Parathyroid adenoma (tissue), 2 donors: ENCODE measurements at regions not wholly inside any gene's neighbourhood (a gene's known extent, or its start where the extent isn't known, plus 50 kb on each side); places are given as distances from the start of the nearest gene placed in this dataset.
A peak's percentile ranks its signal among the peaks of the same experiment; 100 is the strongest.

Experiments
- H2AFZ ChIP-seq: fragments of 300-600 bp; sonication (generic); one replicate; pipeline ENCODE4 v1.7.0; 2017; ENCODE audit warnings: antibody characterized with exemption, mild to moderate bottlenecking
- H3K27ac ChIP-seq: fragments of 300-600 bp; sonication (generic); one replicate; pipeline ENCODE4 v1.7.0; 2017
- H3K27me3 ChIP-seq: fragments of 300-600 bp; sonication (generic); one replicate; pipeline ENCODE4 v1.7.0; 2017; ENCODE audit warnings: low read length; ENCODE audit not compliant: control insufficient read depth, insufficient read depth
- H3K36me3 ChIP-seq: fragments of 300-600 bp; sonication (generic); one replicate; pipeline ENCODE4 v1.7.0; 2017; ENCODE audit warnings: low read length; ENCODE audit not compliant: control insufficient read depth, insufficient read depth
- H3K4me1 ChIP-seq: fragments of 300-600 bp; sonication (generic); one replicate; pipeline ENCODE4 v1.7.0; 2017; ENCODE audit warnings: control low read depth
- H3K4me2 ChIP-seq: fragments of 300-600 bp; sonication (generic); one replicate; pipeline ENCODE4 v1.7.0; 2017; ENCODE audit warnings: low read length
- H3K4me3 ChIP-seq: fragments of 300-600 bp; sonication (generic); one replicate; pipeline ENCODE4 v1.7.0; 2017; ENCODE audit warnings: low read depth, low read length
- H3K79me2 ChIP-seq: fragments of 300-600 bp; sonication (generic); one replicate; pipeline ENCODE4 v1.7.0; 2017; ENCODE audit warnings: control low read depth
- H3K9ac ChIP-seq: fragments of 300-600 bp; sonication (generic); one replicate; pipeline ENCODE4 v1.7.0; 2017; ENCODE audit warnings: mild to moderate bottlenecking
- H3K9me3 ChIP-seq: fragments of 300-600 bp; sonication (generic); one replicate; pipeline ENCODE4 v1.7.0; 2017; ENCODE audit warnings: low read length; ENCODE audit not compliant: control insufficient read depth
- TF ChIP-seq, protein P1 (sequence below): fragments of 300-600 bp; sonication (generic); IDR thresholded peaks from one replicate; pipeline ENCODE4 v1.7.0; 2017; ENCODE audit warnings: antibody characterized with exemption, mild to moderate bottlenecking
- donor health status: primary hyperparathyroidism.

DNA sequence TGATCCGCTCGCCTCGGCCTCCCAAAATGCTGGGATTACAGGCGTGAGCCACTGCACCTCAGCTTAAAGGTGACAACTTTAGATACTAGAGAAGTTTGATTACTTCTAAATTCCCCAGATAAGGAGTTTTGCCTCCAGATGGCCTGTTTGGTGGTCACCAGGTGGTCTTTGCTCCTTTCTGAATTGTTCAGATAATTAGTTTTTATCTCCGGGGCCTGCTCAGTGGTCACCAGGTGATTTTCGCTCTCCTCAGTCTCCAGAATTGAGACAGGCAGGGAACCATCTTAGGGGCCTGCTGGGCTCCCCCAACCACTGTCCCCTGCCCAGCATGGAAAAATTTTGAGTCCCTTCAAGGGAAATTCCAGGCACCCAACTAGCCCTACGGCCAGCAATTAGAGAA lies 62.6 kb downstream of the GPR6 start:
- Histone ChIP-seq H3K4me3 (no peak overlapping the region), H3K4me1 (no peaks in the 10 kb centered on the region), H3K79me2 (no peaks in the 10 kb centered on the region), H3K9me3 (no peaks in the 10 kb centered on the region), H3K27ac (no peak overlapping the region), H2AFZ (no peak overlapping the region), H3K9ac (no peak overlapping the region), H3K36me3 (no peaks in the 10 kb centered on the region), H3K27me3 (no peaks in the 10 kb centered on the region), H3K4me2 (no peak overlapping the region)
- TF ChIP-seq, protein P1, sequence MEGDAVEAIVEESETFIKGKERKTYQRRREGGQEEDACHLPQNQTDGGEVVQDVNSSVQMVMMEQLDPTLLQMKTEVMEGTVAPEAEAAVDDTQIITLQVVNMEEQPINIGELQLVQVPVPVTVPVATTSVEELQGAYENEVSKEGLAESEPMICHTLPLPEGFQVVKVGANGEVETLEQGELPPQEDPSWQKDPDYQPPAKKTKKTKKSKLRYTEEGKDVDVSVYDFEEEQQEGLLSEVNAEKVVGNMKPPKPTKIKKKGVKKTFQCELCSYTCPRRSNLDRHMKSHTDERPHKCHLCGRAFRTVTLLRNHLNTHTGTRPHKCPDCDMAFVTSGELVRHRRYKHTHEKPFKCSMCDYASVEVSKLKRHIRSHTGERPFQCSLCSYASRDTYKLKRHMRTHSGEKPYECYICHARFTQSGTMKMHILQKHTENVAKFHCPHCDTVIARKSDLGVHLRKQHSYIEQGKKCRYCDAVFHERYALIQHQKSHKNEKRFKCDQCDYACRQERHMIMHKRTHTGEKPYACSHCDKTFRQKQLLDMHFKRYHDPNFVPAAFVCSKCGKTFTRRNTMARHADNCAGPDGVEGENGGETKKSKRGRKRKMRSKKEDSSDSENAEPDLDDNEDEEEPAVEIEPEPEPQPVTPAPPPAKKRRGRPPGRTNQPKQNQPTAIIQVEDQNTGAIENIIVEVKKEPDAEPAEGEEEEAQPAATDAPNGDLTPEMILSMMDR: no peak

DNA sequence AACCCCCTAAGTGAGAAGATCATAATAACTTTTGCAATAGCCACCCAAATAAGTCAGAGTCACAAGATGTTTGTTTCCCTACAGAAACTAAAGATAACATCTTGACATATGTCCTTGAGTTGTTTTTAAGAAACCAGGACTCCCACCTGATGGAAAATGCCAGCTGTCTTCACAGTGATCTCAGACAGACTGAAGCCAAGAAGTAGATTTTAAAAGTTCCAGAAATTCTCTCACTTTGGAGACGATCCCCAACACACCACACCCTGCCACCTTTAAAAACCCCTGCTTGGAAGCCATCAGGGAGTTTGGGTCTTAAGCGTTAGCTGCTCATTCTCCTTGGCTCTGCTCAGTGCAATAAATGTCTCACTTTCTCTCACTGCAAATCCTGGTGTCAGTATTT lies 63.0 kb downstream of the GPR6 start:
- peak overlapping the region; percentile 16 for H2AFZ ChIP-seq

DNA sequence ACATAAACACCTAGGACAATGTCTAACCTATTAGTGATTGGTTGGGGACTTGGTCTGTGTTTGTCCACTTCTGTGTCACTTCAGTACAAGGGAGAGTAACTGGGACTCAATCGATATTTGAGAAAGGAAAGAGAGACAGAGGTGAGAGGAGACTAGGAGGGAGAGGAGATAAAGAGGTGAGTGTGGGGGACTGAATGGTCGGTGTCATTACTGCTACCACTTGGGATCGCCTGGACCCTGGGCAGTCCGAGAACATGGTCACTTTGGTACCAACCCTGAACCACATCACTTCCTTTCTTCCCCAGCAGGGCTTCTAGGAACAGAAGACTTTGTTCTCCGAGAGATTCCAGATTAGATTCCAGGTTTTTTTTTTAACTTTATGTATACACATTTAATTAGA lies 63.7 kb downstream of the GPR6 start:
- no peak overlapping the region for H3K4me3 ChIP-seq
- no peak overlapping the region for H3K9ac ChIP-seq
- no peak overlapping the region for H3K4me2 ChIP-seq
- no peak overlapping the region for H2AFZ ChIP-seq
- no peaks in the 10 kb centered on the region for H3K9me3 ChIP-seq
- H3K79me2 ChIP-seq: no peaks in the 10 kb centered on the region
- TF ChIP-seq, protein P1: no peak
- H3K4me1 ChIP-seq: no peaks in the 10 kb centered on the region
- no peak overlapping the region for H3K27ac ChIP-seq
- H3K27me3 ChIP-seq: no peaks in the 10 kb centered on the region
- H3K36me3 ChIP-seq: no peaks in the 10 kb centered on the region

More for the DNA sequence above, 63.0 kb downstream of the GPR6 start:
- Histone ChIP-seq H3K9ac (no peak overlapping the region), H3K27me3 (no peaks in the 10 kb centered on the region), H3K4me1 (no peaks in the 10 kb centered on the region), H3K4me3 (no peak overlapping the region), H3K79me2 (no peaks in the 10 kb centered on the region), H3K27ac (no peak overlapping the region), H3K36me3 (no peaks in the 10 kb centered on the region), H3K9me3 (no peaks in the 10 kb centered on the region), H3K4me2 (no peak overlapping the region)
- TF ChIP-seq, protein P1: no peak

DNA sequence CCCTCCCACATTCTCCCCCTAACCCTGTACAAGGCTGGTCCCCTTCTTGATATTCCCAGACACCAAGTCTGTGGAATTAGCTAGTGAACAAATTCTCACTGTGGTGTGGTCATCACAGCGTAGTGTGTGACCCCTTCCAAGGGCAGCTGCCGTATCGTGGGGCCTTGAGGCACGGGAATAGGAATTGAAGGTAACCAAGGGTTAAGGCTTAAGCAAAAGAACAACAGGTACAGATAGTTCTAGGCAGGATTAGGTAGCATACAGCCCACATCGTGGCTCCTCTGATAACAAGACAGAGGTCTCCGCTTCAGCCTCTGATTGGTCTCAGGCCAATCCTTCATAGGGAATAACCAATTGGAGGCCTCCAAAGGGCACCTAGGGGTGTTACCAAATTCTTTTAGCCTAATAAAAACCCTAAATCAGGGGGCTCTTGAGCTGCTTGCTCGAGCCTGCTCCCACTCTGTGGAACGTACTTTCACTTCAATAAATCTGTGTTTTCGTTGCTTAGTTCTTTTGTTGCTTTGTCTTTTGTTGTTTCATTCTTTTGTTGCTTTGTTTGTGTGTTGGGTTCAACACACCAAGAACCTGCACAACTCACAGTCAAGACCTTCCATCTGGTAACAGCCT lies 64.7 kb downstream of the GPR6 start:
- Histone ChIP-seq H3K36me3 (no peaks in the 10 kb centered on the region), H2AFZ (peak overlapping the region; percentile 24), H3K9ac (no peak overlapping the region), H3K27me3 (no peaks in the 10 kb centered on the region), H3K9me3 (no peaks in the 10 kb centered on the region), H3K27ac (no peak overlapping the region), H3K4me1 (no peaks in the 10 kb centered on the region), H3K4me2 (no peak overlapping the region), H3K79me2 (no peaks in the 10 kb centered on the region), H3K4me3 (no peak overlapping the region)
- TF ChIP-seq, protein P1: no peak

DNA sequence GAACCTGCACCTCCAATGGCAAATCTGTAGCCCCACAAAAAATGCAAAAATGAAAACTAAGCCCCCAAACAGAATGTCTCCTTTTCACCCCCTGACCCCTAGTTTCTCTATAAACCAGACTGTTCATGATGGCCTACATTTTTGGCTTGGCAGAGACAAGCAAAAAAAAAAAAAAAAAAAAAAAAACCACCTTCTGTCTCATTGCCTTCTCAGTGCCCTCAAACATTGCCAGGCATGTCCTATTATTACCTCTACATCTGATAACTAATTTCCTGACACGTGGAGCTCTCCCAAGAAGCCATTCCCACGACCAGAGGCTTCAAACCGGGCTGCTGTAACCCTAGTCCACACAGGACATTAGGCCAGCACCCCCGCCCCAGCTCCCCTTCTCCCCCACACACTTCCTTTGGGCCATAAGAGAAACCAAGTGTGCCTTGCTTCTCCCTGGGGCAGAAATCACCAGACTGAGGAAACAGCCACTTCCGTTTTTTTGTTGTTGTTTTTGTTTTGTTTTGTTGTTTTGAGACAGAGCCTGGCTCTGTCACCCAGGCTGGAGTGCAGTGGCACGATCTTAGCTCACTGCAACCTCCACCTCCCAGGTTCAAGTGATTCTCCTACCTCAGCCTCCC lies 65.4 kb downstream of the GPR6 start:
- Histone ChIP-seq H3K4me1 (no peaks in the 10 kb centered on the region), H3K4me2 (no peak overlapping the region), H3K27ac (no peak overlapping the region), H3K4me3 (no peak overlapping the region), H3K9me3 (no peaks in the 10 kb centered on the region), H2AFZ (no peak overlapping the region), H3K27me3 (no peaks in the 10 kb centered on the region), H3K9ac (no peak overlapping the region), H3K79me2 (no peaks in the 10 kb centered on the region), H3K36me3 (no peaks in the 10 kb centered on the region)
- TF ChIP-seq, protein P1: no peak
